AG08396 (cell line): ENCODE measurements at regions not wholly inside any gene's neighbourhood (a gene's known extent, or its start where the extent isn't known, plus 50 kb on each side); places are given as distances from the start of the nearest gene placed in this dataset.
A peak's percentile ranks its signal among the peaks of the same experiment; 100 is the strongest.
"Not testable (repeated sequence)": the region's sequence is repeated elsewhere in the genome, so short reads cannot be mapped to it uniquely, and the experiment has no call there.

Experiments used
- DNase-seq: peaks from one replicate; pipeline ENCODE4 v3.0.0; 2012; ENCODE audit warnings: low spot score, mixed read lengths

- DNase-seq, result no peak
Observed at GRCh38 chr1:89436856-89437255, 73.0 kb downstream of the GBP6 start.

GRCh38 chr1:89438301-89438700 is 74.4 kb downstream of the GBP6 start:
- not testable (repeated sequence) for DNase-seq

GRCh38 chr1:89440911-89441310 is 77.1 kb downstream of the GBP6 start:
- no peak for DNase-seq

GRCh38 chr1:89444791-89445190 is 79.8 kb upstream of the LRRC8B start:
- DNase-seq, result no peak

- DNase-seq, result peak; percentile 16
Observed at GRCh38 chr1:89451011-89451410, 73.6 kb upstream of the LRRC8B start.

- no peak for DNase-seq
Observed at GRCh38 chr1:89453123-89453972, 71.3 kb upstream of the LRRC8B start.

- DNase-seq, result peak; percentile 53
Observed at GRCh38 chr1:89454845-89455521, 69.6 kb upstream of the LRRC8B start.

GRCh38 chr1:89457046-89457445 is 67.6 kb upstream of the LRRC8B start:
- DNase-seq, result no peak

- no peak for DNase-seq
Observed at GRCh38 chr1:89459081-89459480, 65.5 kb upstream of the LRRC8B start.

- no peak for DNase-seq
Observed at GRCh38 chr1:89460325-89460724, 64.3 kb upstream of the LRRC8B start.

GRCh38 chr1:89462250-89462649 is 62.4 kb upstream of the LRRC8B start:
- DNase-seq, result no peak

GRCh38 chr1:89464008-89464407 is 60.6 kb upstream of the LRRC8B start:
- DNase-seq, result no peak

- no peak for DNase-seq
Observed at GRCh38 chr1:89465201-89465600, 59.4 kb upstream of the LRRC8B start.

- no peak for DNase-seq
Observed at GRCh38 chr1:89466307-89466930, 58.2 kb upstream of the LRRC8B start.

GRCh38 chr1:89472253-89472652 is 52.4 kb upstream of the LRRC8B start:
- DNase-seq, result no peak

GRCh38 chr1:89472886-89473417 is 51.7 kb upstream of the LRRC8B start:
- no peak for DNase-seq
